DMS79 treated with DMSO at 0.1 percent for 48 hours (cell line): ENCODE measurements at regions not wholly inside any gene's neighbourhood (a gene's known extent, or its start where the extent isn't known, plus 50 kb on each side); places are given as distances from the start of the nearest gene placed in this dataset.
A peak's percentile ranks its signal among the peaks of the same experiment; 100 is the strongest.

Experiments used
- DNase-seq: peaks from one replicate; lab custom pipeline; 2025; lab: John Stamatoyannopoulos, UW

DNA sequence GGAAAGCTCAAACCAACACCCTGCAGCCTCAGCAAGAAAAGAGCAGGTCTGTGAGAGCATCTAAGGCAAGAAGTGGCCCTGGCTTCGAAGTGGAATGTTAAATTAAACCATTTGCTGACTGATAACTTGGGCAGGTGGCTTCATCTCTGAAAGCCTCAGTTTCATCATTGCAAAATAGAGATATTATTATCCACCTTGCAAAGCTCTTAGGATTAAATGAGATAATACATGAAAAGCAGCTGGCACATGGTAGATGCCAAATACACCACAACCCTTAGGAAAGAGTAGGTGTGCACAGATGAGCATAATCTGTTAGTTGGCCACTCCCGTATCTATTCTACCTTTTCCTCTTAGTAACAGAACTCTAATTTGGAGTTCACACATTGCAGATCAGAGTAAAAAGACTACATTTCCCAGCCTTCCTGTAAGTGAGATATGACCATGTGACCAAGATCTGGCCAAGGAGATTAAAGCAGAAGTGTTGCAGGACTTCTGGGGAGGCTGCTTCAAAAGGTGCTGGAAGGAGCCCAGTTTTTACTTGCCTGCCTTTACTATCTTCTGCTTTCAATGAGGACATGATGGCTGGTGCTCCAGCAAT lies 288.7 kb downstream of the SOX9 start:
- DNase-seq: no peak

DNA sequence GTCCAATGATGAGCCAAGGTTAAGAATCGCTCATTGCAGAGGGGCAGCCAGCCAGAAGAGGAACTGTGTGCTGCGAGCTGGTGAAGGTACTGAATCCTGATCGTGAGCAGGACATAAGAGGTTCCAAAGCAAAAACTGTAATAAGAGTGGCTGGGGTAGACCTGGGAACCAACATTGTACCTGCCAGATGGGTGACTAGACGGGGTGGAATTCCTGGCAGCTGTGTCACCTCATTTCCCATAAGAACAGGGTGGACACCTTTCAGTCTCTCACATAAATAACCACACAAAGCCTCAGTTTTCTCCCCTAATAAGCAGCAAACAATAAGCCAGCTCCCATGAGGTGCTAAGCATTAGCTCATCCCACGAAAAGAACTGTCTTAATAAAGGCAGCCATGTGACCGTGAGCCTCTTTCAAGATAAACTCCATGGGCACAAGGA lies 290.3 kb downstream of the SOX9 start:
- no peak for DNase-seq

DNA sequence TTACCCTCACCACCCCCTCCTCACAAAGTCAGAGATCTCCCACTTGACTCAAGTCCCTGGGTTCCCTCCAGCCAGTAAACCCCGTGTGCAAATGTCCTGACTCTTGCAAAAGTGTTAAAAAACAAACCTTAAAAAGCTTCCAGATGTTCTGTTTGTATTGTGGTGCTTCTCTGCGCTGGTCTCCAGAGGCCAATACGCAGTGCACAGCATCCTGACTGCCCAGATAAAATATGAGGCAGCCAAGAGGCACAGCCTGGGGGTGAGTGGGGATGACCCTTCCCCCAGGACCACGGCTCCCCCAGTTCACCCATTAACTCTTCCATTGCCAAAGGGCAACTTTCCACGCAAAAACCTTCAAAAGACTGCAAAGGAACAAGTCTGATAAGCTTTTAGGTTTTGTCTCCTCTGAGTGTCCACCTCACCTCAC lies 291.8 kb downstream of the SOX9 start:
- no peak for DNase-seq

DNA sequence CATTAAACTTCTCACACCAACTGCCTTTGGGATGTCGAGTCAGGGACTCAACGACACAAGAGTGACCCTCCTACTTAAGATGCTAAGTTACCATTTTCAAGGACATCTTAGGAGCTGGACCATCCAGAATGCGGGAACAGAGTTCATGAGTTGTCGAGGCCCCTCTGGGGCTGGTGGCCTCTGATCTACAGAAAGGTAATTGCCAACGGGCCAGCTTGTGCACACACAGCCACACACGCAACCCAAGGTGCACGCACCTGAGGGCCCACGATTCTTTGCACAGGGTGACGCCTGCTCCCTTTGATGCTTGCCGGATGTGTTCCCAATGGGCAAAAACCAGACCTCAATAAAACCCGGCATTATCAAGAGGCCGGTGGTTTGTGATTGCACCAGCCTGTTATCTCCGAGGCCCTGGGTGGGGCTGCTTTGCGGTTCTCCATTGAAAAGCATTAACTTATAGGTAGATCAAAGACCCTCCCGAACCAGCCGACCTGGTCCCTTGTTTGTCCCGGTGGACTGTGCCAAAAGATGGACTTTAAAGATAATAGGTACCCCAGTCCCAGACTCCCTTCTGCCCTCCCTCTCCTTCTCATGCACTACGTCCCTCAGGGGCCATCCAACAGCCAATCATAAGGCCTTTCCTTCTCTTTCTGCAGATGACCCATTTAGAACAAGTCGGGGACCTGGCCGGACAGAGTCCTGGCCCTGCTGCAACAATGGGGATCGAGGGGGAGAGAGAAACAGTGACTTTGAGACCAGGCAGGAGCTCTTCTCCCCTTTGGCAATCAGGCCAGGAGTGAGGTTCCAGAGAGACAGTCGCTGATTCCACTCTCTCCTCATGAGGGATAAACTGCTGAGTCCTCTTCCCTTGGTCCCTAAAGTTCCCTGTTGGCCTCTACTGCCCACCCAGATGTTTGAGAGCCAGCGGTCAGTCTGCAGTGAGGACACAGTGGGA lies 292.5 kb downstream of the SOX9 start:
- DNase-seq: no peak

DNA sequence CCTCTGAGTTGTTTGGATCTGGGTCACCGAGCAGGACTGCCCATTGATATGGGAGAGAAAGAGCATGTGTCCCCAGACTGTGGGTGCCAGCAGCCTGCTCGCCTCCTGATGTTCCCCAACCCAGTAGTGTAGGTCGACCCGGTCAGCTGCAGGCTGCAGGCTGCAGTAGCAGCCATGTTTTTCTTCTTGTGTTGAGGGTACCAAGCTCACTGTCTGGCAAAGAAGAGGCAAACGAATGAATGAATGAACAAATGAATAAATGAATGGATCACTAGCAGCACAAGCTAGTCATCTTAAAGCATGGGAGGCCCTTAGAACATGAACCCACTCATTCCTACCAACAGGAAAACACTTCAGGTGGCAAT lies 293.2 kb downstream of the SOX9 start:
- no peak for DNase-seq

DNA sequence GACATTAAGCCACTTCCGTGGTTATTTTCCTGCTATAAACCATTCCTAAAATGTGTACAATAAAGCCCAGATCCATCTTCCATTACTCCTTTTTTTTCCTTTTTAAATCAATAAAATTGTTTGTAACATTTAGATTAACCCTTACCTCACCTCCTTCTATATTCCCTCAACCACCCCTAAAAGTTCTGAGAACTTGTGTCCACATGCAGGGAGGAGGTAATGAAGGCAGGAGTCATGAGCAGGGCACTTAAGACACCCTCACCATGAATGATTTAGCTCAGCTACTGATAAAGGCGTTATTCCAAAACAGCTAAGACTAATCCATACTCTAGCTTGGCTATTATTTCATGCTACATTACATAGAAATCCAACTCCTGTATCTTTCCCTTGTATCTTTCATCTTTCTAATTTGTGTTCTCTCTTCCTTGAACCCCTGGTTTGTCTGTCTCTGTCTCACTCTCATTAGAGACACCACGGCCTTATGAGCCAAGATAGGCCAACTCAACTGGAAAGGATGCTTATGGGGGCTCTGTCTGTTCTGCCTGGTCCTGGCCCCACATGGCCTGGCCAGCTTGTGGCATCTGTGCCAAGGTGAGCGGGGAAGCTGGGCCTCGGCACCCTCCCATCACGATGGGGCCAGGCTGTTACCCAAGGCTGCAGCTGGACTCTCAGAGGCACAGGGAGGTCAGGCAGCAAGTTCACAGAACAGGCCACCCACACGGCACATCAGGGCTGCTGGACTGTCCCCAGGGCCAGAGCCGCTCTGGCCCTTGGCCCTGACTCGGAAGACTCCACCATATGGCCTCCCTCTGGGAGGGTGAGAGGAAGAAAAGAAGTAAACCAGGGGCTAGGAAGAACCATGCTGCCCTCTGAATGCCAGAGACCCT lies 294.4 kb downstream of the SOX9 start:
- no peak for DNase-seq

DNA sequence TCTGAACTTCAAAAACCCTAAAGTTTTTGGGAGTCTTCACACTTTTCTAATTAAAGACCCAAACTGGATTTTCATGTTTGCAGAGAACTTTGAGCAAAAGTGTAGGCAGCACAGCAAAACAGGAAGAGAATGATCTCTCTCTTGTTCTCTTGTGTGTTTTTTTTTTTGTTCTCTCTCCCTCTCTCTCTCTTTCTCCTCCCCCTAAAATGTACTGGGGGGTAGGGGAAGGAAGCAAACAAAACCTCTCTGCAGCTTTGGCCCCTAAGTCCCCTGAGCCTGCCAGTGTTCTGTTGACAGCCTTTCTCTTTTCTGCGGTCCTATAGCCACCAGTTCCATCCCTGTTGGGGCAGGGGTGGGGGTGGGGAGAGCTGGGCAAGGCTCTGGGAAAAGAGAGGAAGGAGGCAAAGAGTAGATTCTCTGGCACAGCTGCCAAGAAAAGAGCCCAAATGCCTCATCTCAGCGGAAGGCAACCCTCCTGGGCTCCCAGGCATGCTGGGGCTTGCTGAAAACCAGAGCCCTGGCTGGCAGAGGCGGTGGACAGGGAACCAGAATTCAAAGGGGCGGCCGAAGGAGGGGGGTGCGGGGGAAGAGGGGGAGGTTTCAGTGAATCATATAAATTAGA lies 295.3 kb downstream of the SOX9 start:
- DNase-seq: peak; percentile 55

DNA sequence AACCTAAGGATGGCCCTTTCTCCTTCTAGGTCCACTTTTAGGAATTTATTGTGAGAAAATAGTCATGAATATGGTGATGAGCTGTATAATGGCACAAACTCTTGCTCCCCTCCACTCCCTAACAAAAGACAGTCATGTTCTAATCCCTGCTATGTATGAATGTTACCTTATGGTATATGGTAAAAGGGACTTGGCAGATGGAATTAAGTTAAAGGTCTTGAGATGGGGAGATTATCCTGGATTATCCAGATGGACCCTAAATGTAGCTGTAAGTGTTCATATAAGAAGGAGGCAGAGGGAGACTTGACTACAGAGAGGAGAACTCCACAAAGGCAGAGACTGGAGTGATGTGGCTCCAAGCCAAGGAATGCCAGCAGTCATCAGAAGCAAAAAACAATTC lies 296.1 kb downstream of the SOX9 start:
- no peak for DNase-seq

DNA sequence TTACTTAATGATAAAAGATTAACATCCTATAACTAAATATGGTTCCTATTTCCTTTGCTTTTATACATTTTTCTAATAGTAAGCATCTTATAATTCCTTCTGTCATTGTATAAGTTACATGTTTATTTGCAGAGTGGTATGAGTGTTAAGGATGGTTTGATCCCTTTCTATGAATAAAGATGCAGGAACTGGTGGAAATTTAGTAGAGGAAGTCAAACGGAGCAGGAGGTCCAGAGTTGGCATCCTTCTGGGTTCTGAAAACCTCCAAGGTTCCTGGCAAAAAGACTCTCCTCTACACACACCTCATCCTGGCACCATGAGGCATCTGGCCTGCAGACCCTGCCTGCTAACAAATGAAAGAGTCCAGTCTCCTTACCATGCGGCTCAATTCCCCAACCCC lies 296.8 kb downstream of the SOX9 start:
- DNase-seq: no peak

DNA sequence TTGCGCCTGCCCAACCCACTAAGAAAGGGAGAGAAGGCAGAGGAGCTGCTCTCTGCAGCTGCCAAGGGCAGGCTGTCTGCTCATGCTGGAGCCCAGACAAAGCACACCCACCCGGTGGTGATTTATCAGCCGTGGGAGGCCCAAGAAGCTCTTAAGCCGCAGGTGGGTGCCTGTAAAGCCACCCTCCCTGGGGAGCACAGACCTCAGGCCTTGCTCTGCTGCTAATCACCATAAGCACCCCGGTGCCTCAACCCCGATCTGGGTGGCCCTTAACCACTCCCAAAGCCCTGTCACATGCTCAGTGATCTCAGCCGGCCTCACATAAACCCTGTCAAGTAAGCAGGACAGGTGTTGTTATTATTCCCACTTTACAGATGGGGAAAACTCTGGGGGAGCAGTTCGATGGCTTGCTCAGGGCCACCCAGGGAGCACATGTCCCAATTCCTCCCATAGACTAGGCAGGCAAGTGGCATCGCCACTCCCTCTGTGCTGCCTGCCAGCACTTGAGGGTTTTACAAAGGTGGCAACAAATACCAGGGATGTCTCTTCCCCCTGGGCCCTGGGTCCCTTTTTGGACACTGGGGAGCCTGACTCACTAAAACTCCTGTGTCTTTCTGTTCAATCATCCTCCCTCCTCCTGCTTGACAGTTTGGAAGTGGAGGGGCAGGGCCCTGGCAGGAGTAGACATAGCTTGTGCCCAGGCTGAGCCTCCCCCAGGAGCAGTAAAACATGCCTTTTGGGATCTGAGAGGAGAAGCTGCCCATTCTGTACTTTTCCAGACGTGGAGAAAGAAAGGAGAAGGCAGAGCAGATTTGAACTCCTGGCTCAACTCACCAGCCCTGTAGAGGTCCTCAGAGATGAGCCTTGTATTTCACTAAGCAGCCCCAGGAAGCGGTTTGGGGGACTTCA lies 299.3 kb downstream of the SOX9 start:
- no peak for DNase-seq

DNA sequence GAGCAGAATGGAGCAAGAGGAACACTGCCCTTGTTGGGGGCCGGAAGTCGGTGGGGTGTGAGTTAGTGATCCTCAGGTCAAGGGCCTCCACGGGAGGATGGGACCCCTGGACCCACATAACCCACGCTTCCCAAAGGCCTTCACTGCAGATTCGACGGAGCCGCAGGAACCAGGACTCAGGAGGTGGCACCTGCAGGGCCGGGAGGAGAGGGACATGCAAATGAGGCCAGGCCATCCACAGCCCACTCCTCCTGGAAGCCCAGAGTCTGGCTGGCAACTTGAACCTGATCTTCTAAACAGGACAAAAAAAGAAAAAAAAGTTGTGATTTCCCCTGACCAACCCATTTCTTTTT lies 299.9 kb downstream of the SOX9 start:
- no peak for DNase-seq

DNA sequence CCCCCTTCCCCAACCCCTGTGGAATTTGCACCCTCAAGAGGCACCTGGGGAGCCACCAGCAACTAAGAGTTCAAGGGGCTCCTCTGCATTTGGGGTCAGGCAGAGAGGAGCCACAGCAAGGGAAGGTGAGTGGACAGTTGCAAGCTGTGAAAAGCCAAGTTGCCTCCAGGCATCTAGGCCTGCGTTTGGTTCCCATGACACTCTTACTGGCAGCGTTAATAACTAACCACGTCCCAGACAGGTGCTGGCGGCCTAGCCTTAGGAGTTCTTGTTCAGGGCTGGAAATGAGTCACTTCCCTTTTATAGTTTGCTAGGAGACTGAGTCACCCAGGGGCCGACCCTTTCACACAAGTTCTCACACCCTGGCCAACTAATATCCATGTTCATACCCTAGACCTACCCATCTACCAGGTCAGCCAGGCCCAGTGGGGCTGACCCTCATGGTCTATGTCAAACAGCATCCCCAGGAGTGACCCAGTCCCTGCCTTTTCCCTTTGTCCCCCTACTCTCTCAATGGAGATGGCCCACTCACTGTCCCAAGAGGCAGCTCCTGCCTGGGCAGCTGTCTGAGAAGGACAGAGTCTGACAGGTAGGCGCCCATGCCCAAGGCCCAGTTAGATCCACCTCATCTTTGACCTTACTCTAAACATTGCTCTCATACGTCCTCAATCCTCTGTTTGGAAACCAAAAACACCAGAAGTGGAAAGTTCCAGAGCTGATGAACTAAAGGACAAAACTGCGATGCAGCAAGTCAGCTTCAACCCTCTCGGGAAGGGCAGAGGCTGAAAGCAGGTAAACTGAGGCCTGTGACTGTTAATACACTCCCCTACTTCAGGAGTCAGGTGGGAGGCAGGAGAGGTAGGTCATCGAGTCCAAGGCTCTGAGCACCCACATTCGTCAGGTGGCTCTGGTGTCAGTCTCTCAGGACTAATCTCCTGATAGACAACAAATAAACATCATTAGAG lies 300.6 kb downstream of the SOX9 start:
- no peak for DNase-seq

DNA sequence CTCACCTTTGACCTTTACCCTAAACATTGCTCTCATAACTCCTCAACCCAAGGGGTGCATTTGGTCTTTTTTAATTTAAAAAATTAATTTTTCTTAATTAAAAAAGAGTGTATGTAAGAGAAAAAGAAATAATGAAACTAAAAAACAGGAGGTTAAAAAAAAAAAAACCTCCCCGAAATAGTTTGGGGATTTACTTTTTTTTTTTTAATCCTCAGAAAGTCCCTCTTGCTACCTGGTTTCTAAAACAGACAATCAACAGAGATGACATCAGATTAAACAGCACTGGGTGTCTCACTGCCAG lies 301.3 kb downstream of the SOX9 start:
- no peak for DNase-seq

DNA sequence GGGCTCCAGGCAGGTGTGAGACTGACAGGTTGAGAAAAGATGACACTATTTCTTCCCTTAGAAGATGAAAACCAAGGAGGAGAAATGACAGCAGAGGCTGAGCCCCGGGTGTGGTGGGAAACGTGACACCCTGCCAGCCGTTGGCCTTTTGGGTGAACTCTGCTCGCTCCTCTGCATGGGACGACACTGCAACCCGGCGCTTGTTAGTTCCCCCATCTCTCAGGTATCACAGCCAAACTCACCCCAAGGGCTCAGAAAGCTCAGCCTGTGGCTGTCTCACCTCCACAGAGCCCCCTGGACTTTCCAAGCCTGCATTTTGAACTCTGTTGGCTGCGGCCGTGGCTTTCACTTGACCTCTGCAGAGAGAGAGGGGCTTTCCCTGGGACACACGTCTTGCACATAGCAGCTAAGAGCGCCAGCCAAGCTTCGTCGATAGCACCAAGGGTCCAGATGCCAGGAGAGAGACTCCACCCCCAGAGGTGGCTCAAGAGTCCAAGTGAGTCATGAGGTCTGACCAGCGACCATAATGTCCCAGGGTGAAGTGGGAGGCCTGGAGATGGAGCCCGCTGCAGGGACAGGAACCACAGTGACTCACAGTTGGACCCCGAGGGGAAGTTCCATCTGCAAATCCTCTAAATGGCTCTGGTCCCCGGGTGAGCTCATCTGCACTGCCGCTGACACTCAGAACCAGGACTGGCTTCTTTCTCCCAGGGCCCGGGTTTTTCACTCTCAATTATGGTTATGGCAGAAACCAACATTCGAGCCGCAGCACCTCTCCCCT lies 301.9 kb downstream of the SOX9 start:
- no peak for DNase-seq

DNA sequence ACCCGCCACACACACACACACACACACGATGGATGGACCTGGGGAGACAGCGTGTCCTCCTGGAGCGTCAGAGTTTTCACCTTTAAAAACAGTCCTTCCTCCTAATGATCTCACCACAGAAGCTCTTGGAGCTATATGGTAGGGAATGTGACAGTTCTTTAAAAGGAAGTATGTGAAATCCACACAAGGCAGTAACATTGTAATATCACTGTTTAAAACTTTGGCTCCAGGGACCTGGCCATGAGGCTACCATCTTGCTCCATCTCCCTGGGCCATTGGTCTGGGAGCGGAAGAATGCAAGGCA lies 302.4 kb downstream of the SOX9 start:
- no peak for DNase-seq

DNA sequence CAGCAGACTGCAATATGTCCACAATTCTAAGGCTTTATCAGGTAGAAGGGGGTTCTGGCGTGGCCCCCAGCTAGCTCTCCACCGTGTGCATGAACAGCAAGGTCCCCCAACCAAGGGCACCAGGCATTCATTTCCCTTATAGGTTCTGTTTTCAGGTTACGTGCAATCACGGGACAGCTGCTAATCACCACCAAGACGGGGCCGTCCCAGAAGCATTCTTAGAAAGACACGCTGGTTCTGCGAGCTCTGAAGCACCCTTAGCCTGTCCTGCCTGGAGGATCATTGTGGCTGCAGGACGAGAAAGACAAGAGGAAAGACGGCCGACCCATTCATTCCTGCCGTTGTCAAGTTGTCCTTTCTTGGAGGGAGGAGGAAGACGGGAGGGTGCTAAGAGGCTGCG lies 302.9 kb downstream of the SOX9 start:
- DNase-seq: no peak

DNA sequence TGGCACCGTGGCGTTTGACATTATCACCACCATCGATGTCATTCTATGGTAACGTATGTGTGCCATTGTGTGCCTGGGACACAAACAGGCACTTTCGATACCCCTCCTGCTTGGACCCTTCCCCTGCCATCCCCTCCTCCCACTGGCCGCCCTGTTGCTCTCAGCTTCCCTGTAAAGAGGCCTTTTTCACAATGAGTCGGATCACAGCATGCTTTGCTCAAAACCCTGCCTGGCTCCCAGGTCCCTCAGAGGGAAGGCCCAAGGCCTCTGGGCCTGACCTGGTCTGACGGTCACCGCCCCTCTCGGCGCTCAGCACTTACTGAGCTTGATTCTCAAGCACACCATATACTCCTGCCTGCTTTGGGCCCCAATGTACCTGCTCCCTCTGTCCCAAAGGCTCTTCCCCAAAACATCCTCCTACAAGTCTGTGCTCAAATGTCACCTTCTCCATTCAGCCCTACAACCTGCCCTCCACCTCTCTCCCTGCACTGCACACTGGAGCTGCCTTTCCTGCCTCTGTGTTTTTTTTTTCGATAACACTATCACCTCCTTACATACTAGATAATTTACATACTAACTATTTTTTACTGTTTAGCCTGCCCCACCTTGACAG lies 303.8 kb downstream of the SOX9 start:
- no peak for DNase-seq

DNA sequence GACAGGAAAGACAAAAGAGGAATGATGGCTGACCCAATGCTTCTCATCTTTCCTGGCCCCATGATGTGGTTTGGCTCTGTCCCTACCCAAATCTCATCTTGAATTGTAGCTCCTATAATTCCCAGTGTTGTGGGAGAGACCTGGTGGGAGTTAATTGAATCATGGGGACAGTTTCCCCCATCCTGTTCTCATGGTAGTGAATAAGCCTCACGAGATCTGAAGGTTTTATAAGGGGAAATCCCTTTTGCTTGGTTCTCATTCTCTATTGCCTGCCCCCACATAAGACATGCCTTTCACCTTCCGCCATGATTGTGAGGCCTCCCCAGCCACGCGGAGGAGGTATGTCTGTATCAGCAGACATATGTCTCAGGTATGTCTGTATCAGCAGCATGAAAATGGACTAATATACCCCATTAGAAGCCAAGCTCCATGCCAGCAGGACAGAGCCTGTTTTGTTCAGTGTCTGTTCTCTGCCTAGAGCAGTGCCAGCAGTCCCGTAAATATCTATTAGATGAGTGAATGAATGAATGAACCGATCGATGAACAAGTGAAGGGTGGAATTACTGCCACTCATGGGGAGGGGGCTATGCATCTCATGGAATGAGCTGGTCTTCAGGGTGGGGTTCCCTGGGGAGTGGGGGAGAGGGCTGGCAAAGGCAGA lies 304.4 kb downstream of the SOX9 start:
- DNase-seq: no peak

DNA sequence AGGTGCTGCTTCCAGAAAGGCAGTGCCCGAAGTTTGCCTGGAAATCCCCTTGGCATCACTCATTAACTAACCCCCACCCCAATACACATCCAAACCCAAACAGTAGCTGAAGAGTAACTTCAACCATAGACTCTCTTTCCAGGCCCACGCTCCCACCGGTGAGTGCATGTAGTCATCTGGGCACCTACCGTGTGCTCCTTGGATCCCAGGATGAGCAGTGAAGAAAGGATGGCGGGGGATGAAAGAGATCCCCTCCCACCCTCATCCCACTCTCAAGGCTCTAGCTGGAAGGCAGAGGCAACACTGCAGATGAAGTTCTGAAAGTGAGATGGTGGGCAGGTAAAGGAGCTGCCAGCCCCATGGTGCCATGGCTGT lies 305.0 kb downstream of the SOX9 start:
- DNase-seq: no peak
